Daoy (cell line): ENCODE measurements at regions not wholly inside any gene's neighbourhood (a gene's known extent, or its start where the extent isn't known, plus 50 kb on each side); places are given as distances from the start of the nearest gene placed in this dataset.

Source experiments
- DNase-seq: peaks from one replicate; pipeline ENCODE4 v3.0.0-alpha.2; 2015; ENCODE audit warnings: low read depth

DNA sequence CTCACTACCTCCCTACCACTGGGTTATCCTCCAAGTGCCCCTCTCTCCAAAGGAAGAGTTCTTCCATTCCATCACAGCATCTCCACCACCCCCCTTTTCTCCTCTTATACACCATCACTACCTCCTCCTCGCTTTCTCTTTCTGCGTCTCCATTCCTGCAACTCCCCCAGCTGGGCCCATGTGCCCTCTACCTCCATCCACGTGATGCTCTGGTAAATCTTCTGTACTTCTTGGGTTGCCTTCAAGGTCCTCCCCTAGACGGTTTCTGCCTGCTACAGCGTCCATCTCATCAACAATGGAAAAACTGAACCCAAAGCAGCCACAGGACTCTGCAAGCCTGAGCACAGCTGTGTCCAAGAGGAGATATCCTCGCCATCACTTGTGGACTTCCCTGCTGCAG is 129.5 kb upstream of the SLCO3A1 start:
- DNase-seq = no peak

- no peak for DNase-seq
Observed at GRCh38 chr15:91733661-91734060, 119.8 kb upstream of the SLCO3A1 start.

DNA sequence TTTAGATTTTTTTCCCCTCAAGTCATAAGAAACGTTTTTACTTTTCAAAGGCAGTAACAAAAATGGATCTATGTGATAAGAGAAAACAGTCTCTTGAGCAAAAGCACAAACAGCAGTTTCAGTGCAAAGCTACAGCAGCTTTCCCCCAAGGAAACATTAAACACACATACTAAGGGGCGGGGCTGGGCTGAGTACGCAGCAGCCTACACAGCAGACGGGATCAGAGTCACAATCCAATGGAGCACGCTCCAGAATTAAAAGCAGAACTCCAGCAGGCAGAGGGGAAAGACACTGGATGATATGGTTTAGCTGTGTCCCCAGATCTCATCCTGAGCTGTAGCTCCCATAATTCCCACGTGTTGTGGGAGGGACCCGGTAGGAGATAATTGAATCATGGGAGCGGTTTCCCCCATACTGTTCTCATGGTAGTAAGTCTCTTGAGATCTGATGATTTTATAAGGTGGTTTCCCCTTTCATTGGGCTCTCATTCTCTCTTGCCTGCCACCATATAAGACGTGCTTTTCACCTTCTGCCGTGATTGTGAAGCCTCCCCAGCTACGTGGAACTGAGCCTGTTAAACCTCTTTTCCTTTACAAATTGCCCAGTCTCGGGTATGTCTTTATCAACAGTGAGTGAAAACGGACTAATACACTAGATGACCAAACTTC is 116.2 kb upstream of the SLCO3A1 start:
- no peak for DNase-seq

DNA sequence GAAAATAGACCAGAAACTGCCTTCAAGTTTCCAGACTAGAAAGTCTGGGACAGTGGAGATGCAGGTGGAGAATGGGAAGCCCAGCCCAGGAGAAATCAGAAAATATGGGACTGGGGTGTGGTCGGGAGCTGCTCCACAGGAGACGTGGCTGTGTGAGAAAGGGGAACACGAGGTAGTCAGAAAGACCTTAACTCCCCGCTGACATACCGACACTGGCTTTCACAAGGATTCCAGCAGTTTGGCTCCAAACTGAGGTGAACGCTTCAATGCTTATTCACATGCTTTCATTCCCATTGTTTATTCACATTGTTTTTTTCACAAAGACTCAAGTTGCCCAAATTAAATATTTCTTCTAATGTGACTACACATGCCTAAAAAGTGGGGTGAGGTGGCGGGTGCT is 111.5 kb upstream of the SLCO3A1 start:
- no peak for DNase-seq

- no peak for DNase-seq
Observed at GRCh38 chr15:91751611-91752010, 101.9 kb upstream of the SLCO3A1 start.

- DNase-seq = no peak
Observed at GRCh38 chr15:91752081-91752785, 101.3 kb upstream of the SLCO3A1 start.

- DNase-seq = no peak
Observed at GRCh38 chr15:91759560-91759959, 93.9 kb upstream of the SLCO3A1 start.

DNA sequence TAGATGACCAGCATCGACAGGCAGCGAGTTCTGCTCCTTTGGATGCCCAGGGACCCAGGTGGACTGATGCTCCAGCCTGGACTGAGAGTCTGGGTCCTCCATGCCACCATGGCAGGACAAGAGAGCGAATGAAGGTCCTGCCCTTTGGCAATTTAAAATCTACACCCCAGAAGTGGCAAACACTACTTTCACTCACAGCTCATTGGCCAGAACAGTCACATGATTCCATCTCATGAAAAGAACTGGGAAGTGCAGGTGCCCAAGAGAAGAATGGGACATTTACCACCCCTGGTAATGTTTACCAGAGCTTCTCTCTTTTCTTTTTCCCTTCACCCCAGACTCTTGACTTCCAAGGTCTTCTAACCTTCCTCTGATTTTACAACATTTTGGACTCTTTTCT is 87.8 kb upstream of the SLCO3A1 start:
- no peak for DNase-seq

- no peak for DNase-seq
Observed at GRCh38 chr15:91769476-91769875, 84.0 kb upstream of the SLCO3A1 start.

DNA sequence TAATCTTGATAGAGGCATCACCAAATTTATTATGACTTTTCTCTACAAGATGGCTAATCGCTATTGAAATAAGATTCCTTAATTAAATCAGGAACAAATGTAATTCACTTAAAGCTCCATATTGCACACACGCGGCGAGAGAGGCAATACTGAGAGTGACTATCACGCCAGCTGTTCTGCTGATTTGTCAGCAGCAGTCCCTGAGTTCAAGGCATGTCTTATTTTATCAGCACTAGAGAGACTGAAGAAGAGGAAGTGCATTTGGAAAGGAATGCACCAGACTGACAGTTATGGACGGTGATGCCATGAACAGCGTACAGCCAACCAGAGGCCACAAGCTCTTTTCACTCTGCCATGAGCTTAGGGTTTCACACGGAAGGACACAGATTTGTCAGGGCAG is 83.6 kb upstream of the SLCO3A1 start:
- DNase-seq = no peak

DNA sequence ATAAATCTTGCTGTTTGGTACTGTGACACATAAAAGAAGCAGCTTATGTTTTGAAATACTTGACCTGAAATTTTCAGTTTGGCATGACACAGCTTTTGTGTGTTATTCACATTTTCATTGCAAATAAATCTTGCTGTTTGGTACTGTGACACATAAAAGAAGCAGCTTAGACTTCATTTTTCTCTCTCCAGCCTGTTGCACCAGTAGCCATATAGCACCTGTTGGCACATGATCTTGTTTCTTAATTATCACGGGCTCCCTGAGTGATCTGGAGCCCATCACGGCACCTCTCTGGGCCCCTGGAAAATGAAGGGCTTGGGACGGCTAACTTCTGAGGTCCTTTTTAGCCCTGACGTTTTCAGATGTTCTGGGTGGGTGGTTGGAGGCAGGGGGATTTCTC is 77.4 kb upstream of the SLCO3A1 start:
- no peak for DNase-seq

GRCh38 chr15:91779960-91780359 is 73.5 kb upstream of the SLCO3A1 start:
- no peak for DNase-seq

DNA sequence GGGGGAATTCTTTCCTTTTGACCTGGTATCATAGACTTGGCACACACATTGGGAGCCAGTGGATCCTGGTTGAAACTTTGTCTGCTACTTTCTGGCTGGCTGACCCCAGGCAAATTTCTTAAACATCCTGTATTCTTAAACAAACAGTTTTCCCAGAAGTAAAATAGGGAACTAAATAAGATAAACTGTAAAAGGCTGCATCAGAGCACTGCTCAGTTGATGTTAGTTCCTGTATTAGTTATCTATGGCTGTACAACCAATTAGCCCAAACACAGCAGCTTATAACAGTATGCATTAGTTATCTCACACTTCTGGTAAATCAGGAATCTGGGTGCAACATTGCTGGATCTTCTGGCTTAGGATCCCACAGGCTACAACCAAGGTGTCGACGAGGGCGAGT is 73.1 kb upstream of the SLCO3A1 start:
- no peak for DNase-seq

- DNase-seq = no peak
Observed at GRCh38 chr15:91782221-91782620, 71.3 kb upstream of the SLCO3A1 start.

- DNase-seq = no peak
Observed at GRCh38 chr15:91783008-91783407, 70.5 kb upstream of the SLCO3A1 start.

DNA sequence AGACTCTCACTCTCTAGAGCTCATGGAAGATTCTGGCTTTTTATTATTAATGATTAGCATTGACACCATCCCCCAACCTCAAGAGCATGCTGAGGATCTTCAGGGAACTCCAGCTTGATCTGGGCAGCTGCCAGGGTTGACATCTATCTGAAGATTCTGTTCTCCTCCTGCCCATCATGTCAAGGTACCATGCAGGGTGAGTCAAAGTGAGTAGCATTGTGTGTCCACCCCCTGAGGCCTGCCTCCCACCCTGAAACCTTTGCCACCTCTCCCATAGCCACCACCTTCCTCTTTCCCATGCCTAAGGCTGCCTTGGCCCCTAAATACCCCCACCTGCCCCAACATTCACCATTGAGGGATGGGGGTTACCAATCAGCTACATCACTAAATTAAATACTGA is 70.1 kb upstream of the SLCO3A1 start:
- no peak for DNase-seq

DNA sequence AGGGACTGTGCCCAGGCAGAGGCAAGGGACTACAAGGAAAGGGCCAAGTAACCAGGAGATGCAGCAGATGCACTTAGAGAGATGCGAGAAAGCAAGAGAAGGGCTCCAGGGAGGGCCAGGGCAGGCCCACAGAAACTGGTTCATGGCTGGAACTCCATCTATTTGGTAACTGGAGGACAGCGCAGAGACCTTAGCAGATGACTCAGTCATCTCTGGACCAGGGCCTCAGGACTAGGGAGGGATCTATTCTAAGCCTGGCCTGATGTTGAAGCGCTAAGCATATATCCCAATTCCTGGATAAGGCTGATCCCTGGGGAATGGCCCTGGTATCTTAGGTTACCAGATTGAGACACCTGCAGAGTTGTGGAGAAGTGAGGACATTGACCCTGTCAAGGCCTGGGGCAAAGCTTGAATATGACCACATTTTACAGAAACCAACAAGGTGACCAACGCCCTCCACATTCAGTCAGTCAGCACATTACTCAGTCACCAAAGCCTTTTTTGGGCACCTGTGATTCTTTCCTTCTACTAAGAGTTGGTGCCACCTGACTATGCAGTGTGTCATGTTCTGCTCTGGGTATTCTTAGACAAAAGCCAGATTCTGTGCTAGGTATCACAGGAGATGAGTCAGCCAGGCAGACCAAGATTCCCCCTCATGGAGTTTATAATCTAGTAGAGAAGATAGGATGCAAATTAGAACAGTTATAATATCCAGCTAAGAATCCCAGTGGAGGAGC is 68.4 kb upstream of the SLCO3A1 start:
- no peak for DNase-seq

GRCh38 chr15:91787198-91787597 is 66.3 kb upstream of the SLCO3A1 start:
- no peak for DNase-seq

GRCh38 chr15:91789136-91789535 is 64.4 kb upstream of the SLCO3A1 start:
- no peak for DNase-seq

- peak; percentile 70 for DNase-seq
Observed at GRCh38 chr15:91790836-91791235, 62.7 kb upstream of the SLCO3A1 start.

DNA sequence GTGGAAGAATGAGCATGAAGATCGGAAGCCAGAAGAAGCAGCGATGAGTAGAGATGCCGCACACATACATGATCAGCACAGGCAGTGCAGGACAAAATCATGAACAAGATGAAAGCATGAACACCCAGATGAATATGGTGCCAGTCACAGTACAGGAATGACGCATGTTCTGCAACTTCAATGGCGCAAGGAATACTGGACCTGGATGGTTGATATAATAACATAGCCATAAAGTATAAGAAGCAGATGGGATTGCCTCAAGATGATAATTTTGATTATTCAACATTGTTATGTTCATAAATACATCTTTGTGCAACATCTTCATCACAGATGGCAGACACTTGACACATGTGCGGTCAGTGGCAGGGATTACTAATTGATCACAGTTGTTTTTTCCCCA is 59.7 kb upstream of the SLCO3A1 start:
- DNase-seq = no peak

- DNase-seq = no peak
Observed at GRCh38 chr15:91795235-91795634, 58.3 kb upstream of the SLCO3A1 start.
